ENCODE measurements at regions not wholly inside any gene's neighbourhood (a gene's known extent, or its start where the extent isn't known, plus 50 kb on each side); places are given as distances from the start of the nearest gene placed in this dataset.

- DNase-seq, result no peak
These were observed 251.5 kb upstream of the ADAMTS9 start for GRCh38 chr3:64939309-64939708.

- DNase-seq, result no peak
These were observed 248.8 kb upstream of the ADAMTS9 start for GRCh38 chr3:64936556-64936955.

- DNase-seq, result no peak
These were observed 248.2 kb upstream of the ADAMTS9 start for GRCh38 chr3:64935971-64936370.

- no peak for DNase-seq
These were observed 245.0 kb upstream of the ADAMTS9 start for GRCh38 chr3:64932666-64933342.

GRCh38 chr3:64932016-64932518 is 244.3 kb upstream of the ADAMTS9 start:
- DNase-seq, result no peak

GRCh38 chr3:64930891-64931290 is 243.1 kb upstream of the ADAMTS9 start:
- no peak for DNase-seq

GRCh38 chr3:64928683-64929082 is 240.9 kb upstream of the ADAMTS9 start:
- no peak for DNase-seq

GRCh38 chr3:64927689-64928088 is 239.9 kb upstream of the ADAMTS9 start:
- no peak for DNase-seq

- DNase-seq, result no peak
These were observed 237.8 kb upstream of the ADAMTS9 start for GRCh38 chr3:64925575-64925974.

GRCh38 chr3:64924961-64925360 is 237.2 kb upstream of the ADAMTS9 start:
- no peak for DNase-seq

- no peak for DNase-seq
These were observed 234.4 kb upstream of the ADAMTS9 start for GRCh38 chr3:64922213-64922612.

- no peak for DNase-seq
These were observed 233.7 kb upstream of the ADAMTS9 start for GRCh38 chr3:64921281-64922065.

- DNase-seq, result no peak
These were observed 232.1 kb upstream of the ADAMTS9 start for GRCh38 chr3:64919934-64920333.

GRCh38 chr3:64918989-64919388 is 231.2 kb upstream of the ADAMTS9 start:
- no peak for DNase-seq

GRCh38 chr3:64917914-64918453 is 230.2 kb upstream of the ADAMTS9 start:
- DNase-seq, result no peak

GRCh38 chr3:64916937-64917336 is 229.1 kb upstream of the ADAMTS9 start:
- no peak for DNase-seq

- no peak for DNase-seq
These were observed 228.5 kb upstream of the ADAMTS9 start for GRCh38 chr3:64916192-64916798.

- no peak for DNase-seq
These were observed 228.0 kb upstream of the ADAMTS9 start for GRCh38 chr3:64915778-64916177.

- DNase-seq, result no peak
These were observed 225.7 kb upstream of the ADAMTS9 start for GRCh38 chr3:64913515-64913914.

- no peak for DNase-seq
These were observed 223.3 kb upstream of the ADAMTS9 start for GRCh38 chr3:64911138-64911537.

GRCh38 chr3:64909757-64910467 is 222.1 kb upstream of the ADAMTS9 start:
- no peak for DNase-seq

- DNase-seq, result no peak
These were observed 221.2 kb upstream of the ADAMTS9 start for GRCh38 chr3:64909011-64909410.

- no peak for DNase-seq
These were observed 220.5 kb upstream of the ADAMTS9 start for GRCh38 chr3:64908251-64908685.

All from SHP77 treated with DMSO at 0.1 percent for 48 hours (cell line).